ENCODE measurements at regions not wholly inside any gene's neighbourhood (a gene's known extent, or its start where the extent isn't known, plus 50 kb on each side); places are given as distances from the start of the nearest gene placed in this dataset.
A peak's percentile ranks its signal among the peaks of the same experiment; 100 is the strongest.

GRCh38 chr7:106774213-106774767 is 90.8 kb upstream of the PIK3CG start (continued):
- TF ChIP-seq PHF8 (IDR thresholded peaks at IDR 0.05; ENCODE audit: borderline replicate concordance, low read depth) = no peak

- ChIA-PET POLR2A (interaction anchor here (0.5 to 2.0 kb wide), 5 partner anchors 115 to 490 kb away, joined by 3 to 10 read pairs (median 5); partner anchors contain the start of genes CCDC71L, HBP1 and NAMPT), CTCF (interaction anchor here (0.5 to 1.6 kb wide), 3 partner anchors 38 to 804 kb away, joined by 6 to 12 read pairs (median 6); partner anchors contain the start of gene CCDC71L)
- peaks cover 58% of the 10 kb centered on the region for H3K4me1 ChIP-seq
- H3K4me3 ChIP-seq = peak overlapping the region; percentile 35
- no peaks in the 10 kb centered on the region for H3K9me3 ChIP-seq
- peak overlapping the region; percentile 82 to 92 for H3K27ac ChIP-seq
- FAIRE-seq (no peak), ATAC-seq (peak; percentile 86 to 89), DNase-seq (ENCODE audit: low read depth in 1 of 2, low spot score in 1 of 2) (peak; percentile 29 to 94)
- H3K4me2 ChIP-seq = peak overlapping the region; percentile 78
- 2% methylated on average over 12 of the region's 12 CpGs for WGBS (ENCODE audit: missing lambda C conversion rate)
- TF ChIP-seq RFX5 (IDR thresholded peaks at IDR 0.05) = no peak
- TF ChIP-seq HES2 (IDR thresholded peaks at IDR 0.05) = no peak
- TF ChIP-seq MAZ (IDR thresholded peaks at IDR 0.05; ENCODE audit: borderline replicate concordance, low read depth, low read length) = no peak
- TF ChIP-seq ZC3H11A (IDR thresholded peaks at IDR 0.05) = no peak
- TF ChIP-seq SREBF2 (IDR thresholded peaks at IDR 0.05) = no peak
- TF ChIP-seq CBX2 (IDR thresholded peaks at IDR 0.05; ENCODE audit: borderline replicate concordance, low read depth) = no peak
- no peak for TF ChIP-seq CHD4 (IDR thresholded peaks at IDR 0.05; ENCODE audit: borderline replicate concordance)
- TF ChIP-seq NPAS2 (CRISPR knock-in tag; IDR thresholded peaks at IDR 0.05; ENCODE audit: borderline replicate concordance) = 0 out of 2 replicates have a peak, but pooled peaks have one; percentile 38
- TF ChIP-seq HOXA7 (CRISPR knock-in tag; IDR thresholded peaks at IDR 0.05) = peak; percentile 90; the same call in 1 of the 2 replicates
- no peak for TF ChIP-seq CEBPB (IDR thresholded peaks at IDR 0.05)
- TF ChIP-seq KDM5A (IDR thresholded peaks at IDR 0.05) = no peak
- TF ChIP-seq HDAC2 (IDR thresholded peaks at IDR 0.05) = no peak
- no peak for TF ChIP-seq RCOR1 (IDR thresholded peaks at IDR 0.05; ENCODE audit: low read depth, low read length)
- TF ChIP-seq NFE2L2 (conservative IDR thresholded peaks at IDR 0.05; ENCODE audit: low read length) = no peak
- peak; percentile 51; the same call in 1 of the 2 replicates for TF ChIP-seq FOSL2 (IDR thresholded peaks at IDR 0.05)
- peak; percentile 68 for TF ChIP-seq FOSL2 (CRISPR knock-in tag; IDR thresholded peaks at IDR 0.05)
- TF ChIP-seq SMC3 (IDR thresholded peaks at IDR 0.05) = no peak
- TF ChIP-seq JUN (IDR thresholded peaks at IDR 0.05) = peak in 1 of 2 experiments; percentile 71; a peak in 2 of 5 replicates
- TF ChIP-seq POLR2AphosphoS2 (conservative IDR thresholded peaks at IDR 0.05; ENCODE audit: low read length) = no peak
- TF ChIP-seq, protein P1, sequence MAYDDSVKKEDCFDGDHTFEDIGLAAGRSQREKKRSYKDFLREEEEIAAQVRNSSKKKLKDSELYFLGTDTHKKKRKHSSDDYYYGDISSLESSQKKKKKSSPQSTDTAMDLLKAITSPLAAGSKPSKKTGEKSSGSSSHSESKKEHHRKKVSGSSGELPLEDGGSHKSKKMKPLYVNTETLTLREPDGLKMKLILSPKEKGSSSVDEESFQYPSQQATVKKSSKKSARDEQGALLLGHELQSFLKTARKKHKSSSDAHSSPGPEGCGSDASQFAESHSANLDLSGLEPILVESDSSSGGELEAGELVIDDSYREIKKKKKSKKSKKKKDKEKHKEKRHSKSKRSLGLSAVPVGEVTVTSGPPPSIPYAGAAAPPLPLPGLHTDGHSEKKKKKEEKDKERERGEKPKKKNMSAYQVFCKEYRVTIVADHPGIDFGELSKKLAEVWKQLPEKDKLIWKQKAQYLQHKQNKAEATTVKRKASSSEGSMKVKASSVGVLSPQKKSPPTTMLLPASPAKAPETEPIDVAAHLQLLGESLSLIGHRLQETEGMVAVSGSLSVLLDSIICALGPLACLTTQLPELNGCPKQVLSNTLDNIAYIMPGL (CRISPR knock-in tag; IDR thresholded peaks at IDR 0.05; ENCODE audit: borderline replicate concordance) = no peak; the same call in 1 of the 2 replicates
- TF ChIP-seq ESRRA (IDR thresholded peaks at IDR 0.05; ENCODE audit: borderline replicate concordance, low read length) = no peak
- TF ChIP-seq NR3C1 (IDR thresholded peaks at IDR 0.05) = no peak
- peak; percentile 92 for TF ChIP-seq HEYL (CRISPR knock-in tag; IDR thresholded peaks at IDR 0.05)
- TF ChIP-seq FOXS1 (CRISPR knock-in tag; IDR thresholded peaks at IDR 0.05) = peak; percentile 88
- TF ChIP-seq CBX8 (IDR thresholded peaks at IDR 0.05) = no peak
- peak; percentile 98 for TF ChIP-seq ZSCAN20 (CRISPR knock-in tag; IDR thresholded peaks at IDR 0.05)
- peak; percentile 49; the same call in 1 of the 2 replicates for TF ChIP-seq RARB (CRISPR knock-in tag; IDR thresholded peaks at IDR 0.05)
- TF ChIP-seq, protein P2, sequence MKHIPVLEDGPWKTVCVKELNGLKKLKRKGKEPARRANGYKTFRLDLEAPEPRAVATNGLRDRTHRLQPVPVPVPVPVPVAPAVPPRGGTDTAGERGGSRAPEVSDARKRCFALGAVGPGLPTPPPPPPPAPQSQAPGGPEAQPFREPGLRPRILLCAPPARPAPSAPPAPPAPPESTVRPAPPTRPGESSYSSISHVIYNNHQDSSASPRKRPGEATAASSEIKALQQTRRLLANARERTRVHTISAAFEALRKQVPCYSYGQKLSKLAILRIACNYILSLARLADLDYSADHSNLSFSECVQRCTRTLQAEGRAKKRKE (CRISPR knock-in tag; IDR thresholded peaks at IDR 0.05; ENCODE audit: low read depth) = peak; percentile 98
- TF ChIP-seq MYC (IDR thresholded peaks at IDR 0.05; ENCODE audit: borderline replicate concordance, low read length) = no peak
- TF ChIP-seq MAFK (IDR thresholded peaks at IDR 0.05; ENCODE audit: partially characterized antibody) = no peak
- no peak for TF ChIP-seq GATA3 (IDR thresholded peaks at IDR 0.05; ENCODE audit: borderline replicate concordance)
- TF ChIP-seq EHF (CRISPR knock-in tag; IDR thresholded peaks at IDR 0.05) = peak; percentile 93
- TF ChIP-seq E2F6 (IDR thresholded peaks at IDR 0.05; ENCODE audit: borderline replicate concordance, low read depth) = 0 out of 2 replicates have a peak, but pooled peaks have one; percentile 23
- peak; percentile 93 for TF ChIP-seq ZNF302 (CRISPR knock-in tag; IDR thresholded peaks at IDR 0.05)
- peak; percentile 97 for TF ChIP-seq HOXB5 (CRISPR knock-in tag; IDR thresholded peaks at IDR 0.05)
- no peak for TF ChIP-seq CHD2 (IDR thresholded peaks at IDR 0.05; ENCODE audit: low read length, partially characterized antibody)
- no peak for TF ChIP-seq POLR2A (IDR thresholded peaks at IDR 0.05; ENCODE audit: low read length)
Measured at GRCh38 chr7:106774768-106775551, 90.1 kb upstream of the PIK3CG start.

Measured in A549 (cell line).